Stimulated activated naive CD4-positive, alpha-beta T cell (primary cell): ENCODE measurements at regions not wholly inside any gene's neighbourhood (a gene's known extent, or its start where the extent isn't known, plus 50 kb on each side); places are given as distances from the start of the nearest gene placed in this dataset.

Experiments
- DNase-seq, 6 experiments: peaks; one replicate each; lab custom pipeline; 2025; lab: John Stamatoyannopoulos, UW

DNA sequence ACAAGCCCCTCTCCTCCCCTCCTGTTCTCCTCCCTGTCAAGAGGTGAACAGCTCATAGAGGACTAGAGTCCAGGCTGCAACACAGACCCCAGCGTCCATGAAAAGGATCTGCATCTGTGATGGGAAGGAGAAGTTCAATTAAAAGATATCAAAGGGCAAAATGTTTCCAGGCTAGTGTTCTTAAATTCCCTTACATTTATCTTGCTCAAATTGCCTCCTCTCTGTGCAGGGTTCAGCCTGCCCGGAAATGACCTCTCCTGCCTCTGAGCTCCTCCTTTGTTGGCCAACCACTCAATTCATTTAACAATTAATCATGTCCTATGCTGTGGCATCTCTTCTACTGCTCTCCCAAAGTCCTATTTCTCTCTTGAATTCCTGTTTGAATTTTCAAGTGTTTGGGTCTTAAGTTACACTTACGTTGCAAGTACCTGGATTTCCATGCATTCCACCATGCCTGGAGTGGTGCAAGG, 105.3 kb downstream of the TSN start:
- DNase-seq, result no peak

DNA sequence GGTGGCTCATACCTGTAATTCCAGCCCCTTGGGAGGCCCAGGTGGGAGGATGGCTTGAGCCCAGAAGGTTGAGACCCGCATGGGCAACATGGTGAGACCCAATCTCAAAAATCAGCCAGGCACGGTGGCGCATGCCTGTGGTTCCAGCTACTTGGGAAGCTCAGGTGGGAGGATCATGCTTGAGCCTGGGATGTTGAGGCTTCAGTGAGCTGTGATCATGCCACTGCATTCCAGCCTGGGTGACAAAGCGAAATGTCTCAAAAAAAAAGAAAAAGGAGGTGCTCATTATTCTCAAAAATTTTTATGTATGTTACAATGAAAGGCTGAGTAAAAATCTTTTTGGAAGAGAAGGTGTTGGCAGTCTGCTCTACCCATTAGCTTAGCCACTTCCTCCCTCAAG, 106.8 kb downstream of the TSN start:
- no peak for DNase-seq

DNA sequence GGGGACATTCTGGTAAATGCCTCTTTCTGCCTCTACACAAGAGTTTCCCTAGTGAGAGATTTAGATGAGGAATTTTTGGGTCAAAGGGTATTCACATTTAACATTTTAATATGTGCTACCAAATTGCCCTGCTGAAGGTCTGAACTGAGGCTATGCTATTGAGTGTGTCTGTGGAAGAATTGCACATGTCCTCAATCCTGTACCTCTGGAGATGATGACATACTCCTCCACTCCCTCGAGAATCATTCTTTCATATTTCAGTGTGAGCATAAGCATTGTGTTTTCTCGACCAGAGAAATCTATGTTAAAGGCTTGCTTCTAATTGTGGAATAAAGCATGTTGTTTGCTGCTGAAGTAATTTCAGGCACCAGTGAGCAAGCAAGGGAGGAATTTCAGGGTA, 110.5 kb downstream of the TSN start:
- no peak for DNase-seq

DNA sequence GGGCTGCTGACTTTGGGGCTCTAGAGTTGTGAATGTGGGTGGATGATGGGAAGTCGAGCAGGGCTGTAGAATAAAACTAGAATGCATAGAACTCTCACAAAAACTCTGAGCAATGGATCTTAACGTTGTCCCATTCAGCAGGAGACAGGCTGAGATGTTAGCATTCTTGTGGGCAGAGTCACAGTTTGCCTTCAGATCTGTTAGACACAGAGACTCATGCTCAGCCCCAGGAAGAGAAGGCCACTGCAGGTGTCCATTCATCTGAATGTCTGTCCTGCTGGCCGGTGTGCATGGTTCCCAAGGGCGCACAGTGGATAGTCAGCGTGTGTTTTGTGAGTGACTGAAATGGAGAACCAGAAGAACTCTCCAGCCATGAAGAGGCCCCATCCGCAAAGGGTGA, 111.3 kb downstream of the TSN start:
- no peak for DNase-seq

DNA sequence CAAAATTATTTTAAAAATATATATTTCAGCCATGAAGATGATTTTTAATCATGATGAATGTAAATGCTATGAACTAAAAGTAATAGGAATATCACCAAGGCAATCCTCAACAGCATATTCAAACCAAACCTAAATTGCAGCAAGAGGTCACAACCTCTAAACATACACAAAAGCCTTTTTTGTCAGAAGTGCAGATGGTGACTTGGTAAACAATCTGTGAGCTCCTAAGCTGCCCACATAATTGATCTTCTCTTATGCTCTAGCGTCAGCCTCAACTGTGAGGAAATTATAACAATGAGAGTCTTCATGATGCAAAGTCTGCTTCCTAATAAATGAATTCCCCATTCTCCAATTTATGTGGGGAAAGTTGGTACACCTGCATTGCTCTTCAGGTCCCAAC, 113.2 kb downstream of the TSN start:
- DNase-seq, result no peak

DNA sequence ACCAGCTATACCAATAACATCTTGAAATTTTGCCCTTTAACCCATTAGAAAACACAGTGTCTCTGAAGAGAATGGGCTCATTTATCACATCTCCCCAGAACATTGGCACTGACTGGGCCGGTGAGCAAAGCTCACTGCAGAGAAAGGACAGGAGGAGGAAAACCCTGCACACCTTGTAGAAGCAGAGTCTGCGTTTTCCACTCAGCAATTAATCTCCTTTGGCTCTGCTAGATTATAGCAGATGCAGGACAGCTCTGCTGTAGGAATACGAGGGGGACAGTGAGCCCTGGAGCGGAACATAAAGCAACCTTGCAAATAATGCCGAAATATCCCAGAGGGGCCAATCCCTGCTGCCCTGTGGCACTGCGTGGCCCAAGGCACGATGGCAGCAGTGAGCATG, 113.9 kb downstream of the TSN start:
- no peak for DNase-seq

DNA sequence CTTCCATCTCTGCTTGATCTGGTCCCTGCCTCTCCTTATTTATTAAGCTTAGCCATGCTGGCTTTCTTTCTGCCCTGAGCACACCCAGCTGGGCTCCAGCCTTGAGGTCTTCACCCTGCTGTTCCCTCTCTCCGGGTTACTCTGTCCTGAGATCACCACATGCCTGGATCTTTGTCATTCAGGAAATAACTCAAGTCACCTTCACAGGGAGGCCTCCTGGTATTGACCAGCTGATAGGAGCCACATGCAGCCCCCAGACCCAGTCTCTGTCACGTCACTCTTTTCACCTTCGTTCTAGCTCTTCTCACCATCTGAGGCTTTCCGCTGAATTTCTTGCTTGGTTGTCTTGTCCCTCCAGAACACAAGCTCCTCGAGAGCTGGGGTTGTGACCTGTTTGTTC, 114.4 kb downstream of the TSN start:
- no peak for DNase-seq

DNA sequence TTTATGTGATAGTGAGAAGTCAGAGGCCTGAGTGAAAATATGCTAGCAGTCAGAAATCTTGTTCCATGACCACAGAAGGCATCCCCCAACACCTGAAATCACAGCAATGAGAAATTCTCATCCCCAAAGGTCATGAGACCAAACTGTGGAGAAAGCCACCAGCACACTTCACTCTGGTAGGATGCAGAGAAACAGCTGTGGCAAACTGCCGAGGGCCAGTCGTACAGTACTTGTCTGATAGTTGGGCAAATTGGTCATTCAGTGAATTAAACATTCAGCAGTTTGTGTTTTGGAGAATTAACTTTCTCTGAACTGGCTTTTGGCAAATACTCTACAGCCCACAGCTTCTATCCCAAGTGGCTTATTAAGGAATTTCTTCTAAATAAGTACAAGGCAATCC, 117.2 kb downstream of the TSN start:
- no peak for DNase-seq

DNA sequence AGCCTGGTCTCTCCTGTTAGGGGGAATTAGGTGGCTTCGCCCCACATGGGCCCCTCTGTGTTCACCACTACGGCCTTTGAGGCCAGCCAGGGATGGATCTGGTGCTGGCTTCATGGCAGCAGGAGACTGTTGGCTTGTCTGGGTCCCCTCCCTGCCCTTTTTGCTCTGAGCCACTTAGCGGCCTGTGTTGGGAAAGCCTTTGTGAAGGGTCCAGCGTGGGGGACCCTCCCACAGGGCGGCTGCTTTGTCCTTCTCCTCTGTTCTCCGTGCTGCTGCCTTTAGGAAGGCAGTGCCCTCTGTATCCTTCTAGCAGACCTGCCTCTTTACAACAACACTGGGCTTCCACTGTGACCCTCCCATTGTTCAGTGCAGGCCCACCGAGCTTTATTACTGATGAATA, 118.4 kb downstream of the TSN start:
- DNase-seq, result no peak

DNA sequence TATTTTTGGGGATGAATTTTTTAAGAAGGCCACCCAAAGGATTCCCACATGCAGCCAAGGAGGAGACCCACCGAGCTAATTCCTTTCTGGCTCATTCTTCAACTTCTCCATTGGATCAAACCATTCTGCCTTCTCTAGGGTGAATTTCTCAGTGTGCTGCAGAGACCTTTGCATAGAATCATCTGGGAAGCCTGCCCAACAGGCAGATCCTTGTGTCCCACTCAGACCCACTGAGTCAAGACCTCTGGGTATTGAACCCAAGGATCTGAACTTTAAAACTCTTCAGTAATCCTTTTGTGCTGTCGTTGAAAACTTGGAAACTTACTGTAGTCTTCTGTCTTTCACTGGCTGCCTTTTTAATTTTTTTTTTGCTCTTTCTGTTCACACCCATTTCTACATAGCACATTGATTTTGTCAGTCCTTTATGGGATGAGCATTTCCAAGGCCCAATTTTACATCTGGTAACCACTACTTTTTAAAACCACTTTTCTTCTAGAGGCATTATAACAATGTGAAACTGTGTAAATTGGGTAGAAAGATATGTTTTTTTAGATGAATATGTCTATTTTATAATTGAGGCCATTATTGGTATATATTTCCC, 120.2 kb downstream of the TSN start:
- no peak for DNase-seq

DNA sequence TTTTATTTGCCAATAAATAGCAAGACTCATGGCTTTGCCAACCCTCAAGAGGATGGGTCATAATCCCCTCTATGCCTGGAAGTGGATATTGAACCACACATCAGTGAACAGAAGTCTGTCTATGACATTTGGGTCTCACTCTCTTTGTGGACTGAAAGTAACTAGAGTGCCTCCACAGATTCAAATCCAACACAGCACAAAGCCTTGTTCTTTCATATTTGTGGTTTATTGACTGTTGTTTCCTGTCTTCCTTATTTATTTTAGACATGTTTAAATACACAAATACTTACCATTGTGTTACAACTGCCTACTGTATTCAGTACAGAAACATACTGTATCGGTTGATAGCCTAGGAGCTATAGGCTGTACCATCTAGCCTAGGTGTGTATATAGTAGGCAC, 121.9 kb downstream of the TSN start:
- no peak for DNase-seq

DNA sequence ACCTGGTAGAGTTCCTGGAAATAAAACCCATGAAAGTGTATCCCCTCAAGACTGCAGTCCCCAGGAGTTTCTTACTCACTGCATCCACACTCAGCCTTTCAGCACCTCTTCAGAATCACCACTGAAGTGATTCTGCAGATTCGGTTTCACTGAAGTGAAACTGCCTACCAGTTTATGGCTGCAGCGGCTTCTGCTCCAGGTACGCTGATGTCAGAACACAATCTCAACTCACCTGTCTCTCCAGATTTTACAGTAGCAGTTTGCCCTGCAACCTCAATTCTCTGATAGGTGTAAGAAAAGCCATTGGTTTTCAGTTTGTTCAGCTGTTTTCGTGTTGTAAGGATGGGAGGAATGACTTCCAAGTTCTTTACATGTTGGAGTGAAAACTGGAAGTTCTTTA, 124.8 kb downstream of the TSN start:
- no peak for DNase-seq

DNA sequence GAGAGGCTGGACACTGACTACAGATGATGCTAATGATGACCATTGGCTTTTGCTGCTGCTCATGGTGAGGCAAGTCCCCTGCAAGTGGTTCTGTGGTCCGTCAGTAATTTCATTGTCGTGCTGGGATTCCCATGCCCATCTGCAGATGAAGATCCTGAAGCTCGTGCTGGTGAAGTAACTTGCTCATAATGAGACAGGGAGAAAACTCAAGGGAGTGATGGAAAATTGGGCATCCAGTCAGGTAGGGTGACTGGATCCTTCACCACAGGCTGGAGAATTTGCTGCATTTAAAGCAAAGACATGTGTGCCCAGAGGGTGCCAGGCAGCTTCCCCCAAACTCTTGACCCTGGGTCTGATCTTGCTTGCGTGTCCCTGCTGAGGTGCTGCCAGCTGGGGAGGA, 125.6 kb downstream of the TSN start:
- no peak for DNase-seq

DNA sequence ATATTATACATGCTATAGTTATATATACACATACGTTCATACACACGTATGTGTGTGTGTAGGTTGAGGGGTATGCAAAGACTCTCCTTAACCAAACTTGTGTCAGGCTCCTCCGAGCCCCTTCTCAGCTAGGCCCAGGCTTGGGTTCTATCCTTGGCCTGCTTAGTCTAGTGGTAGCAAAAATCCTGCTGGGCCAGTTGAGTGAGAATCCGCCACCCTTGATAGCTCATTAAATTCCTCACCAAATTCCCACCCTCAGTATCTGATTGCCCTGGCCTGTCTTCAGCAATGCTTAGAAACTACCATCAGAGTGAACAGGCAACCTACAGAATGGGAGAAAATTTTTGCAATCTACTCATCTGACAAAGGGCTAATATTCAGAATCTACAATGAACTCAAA, 126.5 kb downstream of the TSN start:
- no peak for DNase-seq

DNA sequence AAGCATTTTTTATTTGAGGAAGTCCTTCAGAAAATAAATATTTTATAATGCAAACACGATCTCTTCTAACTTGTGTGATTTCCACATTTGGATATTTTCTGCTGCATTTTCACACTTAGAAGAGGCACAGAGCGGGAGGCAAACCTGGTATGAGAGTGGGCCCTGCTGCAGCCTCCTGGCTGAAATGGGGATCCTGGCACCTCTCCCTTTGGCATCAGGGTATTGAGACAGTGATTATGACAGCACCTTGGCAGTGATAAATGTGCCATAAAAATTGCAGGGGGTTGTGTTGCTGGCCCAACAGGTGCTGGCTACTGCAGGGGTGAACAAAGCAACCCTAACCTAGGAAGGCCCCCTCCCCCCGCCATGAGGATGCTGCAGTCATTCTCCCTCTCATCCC, 128.6 kb downstream of the TSN start:
- DNase-seq, result no peak

DNA sequence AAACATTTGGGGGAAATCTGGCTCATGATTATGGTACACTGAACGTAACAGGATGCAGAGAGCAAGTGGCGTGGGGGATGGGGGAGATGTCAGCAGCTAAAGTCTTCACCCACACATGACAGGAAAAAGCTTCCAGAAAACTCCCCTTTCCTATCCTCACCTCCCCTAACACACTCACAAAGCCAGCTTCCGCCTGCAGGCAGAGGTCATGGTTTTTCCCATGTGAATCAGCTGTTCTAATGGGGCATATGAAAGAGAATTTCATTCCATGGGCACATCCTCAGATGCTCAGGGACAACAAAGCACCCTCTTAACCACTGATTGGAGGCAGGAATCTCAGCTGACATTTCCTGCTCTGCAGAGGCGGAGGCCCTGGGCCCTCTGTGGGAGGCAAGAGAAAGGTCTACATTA, 129.1 kb downstream of the TSN start:
- no peak for DNase-seq

DNA sequence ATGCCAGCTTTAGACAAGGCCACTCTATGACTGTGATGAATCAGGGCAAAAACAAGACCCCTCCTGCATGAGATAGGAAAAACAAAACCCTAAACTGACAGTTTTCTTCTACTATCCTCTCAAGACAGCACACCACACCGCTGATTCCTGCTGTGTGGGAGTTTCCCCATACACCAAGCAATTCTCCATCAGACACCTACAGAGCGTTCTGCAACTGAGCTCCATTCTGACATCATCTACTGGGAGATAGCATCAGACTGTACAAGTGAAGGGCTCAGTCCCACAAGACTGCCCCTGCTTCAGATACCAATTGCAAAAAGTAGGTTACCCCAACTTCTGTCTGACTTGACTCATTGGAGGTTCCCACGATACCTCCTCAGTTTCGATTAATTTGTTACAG, 130.6 kb downstream of the TSN start:
- DNase-seq, result no peak

DNA sequence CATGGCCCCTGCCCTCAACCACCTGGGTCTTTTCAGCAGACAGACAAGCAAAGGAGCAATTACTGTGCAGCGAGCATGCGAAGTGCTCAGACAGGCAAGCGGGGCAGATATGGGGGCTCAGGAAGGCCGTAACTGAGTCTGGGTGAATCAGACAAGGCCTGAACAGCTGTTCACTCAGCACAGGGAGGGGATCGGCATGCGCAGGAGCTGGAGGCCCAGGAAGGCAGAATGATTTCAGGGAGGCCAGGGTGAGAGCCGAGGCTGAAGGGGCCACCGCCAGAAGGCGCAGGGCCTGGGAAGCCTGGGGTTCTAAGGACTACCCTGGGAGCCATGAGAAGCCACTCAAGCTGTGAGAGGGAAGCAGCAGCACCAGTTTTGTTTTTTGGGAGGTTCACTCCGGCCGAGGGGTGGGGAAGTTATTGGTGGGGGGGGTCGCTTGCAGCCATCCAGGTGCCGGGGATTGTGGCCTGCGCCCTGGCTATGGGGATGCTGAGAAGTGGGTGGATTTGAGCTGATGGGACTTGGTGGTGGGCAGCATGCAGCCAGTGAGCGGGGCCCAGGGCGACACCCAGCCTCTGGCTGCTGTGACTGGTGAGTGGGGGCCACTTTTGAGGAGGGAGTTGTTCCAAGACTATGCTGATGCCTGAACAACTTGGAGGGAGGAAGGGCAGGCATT, 132.2 kb downstream of the TSN start:
- DNase-seq, result no peak

DNA sequence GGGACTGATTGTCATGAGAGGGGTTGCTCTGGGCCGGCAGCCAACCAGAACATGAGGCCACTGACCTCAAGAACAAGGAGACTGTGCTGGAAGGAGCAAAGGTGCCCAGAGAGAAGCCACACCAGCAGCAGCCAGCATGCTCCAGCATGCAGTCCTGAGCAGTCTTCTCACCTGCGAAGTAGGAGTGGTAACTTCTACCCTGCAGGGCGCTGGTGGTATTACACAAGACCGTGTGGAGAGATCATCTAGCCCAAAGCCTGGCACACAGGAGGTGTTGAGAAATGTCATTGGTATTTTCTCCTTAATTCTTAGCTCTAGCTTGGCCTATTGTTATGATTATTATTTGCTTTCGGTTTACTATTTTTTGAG, 132.7 kb downstream of the TSN start:
- DNase-seq, result no peak

DNA sequence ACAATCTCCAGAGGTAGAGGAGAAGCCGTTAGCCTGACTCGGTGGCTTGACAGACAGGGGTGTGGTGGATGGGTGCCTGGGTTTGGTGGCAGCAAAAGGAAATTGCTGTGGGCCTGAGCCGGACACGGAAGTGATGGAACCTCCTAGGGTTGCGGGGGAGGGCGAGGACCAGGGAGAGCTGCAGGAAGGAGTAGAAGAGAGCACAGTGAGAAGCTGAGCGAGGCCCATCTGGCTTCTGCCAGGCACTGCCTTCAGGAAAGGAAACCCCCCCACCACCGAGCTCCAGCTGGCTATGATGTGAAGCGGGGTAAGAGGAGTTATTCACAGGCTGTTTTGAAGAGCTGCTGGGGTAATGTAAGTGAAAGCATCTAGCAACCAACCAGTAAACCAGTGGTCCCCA, 134.6 kb downstream of the TSN start:
- DNase-seq, result no peak

DNA sequence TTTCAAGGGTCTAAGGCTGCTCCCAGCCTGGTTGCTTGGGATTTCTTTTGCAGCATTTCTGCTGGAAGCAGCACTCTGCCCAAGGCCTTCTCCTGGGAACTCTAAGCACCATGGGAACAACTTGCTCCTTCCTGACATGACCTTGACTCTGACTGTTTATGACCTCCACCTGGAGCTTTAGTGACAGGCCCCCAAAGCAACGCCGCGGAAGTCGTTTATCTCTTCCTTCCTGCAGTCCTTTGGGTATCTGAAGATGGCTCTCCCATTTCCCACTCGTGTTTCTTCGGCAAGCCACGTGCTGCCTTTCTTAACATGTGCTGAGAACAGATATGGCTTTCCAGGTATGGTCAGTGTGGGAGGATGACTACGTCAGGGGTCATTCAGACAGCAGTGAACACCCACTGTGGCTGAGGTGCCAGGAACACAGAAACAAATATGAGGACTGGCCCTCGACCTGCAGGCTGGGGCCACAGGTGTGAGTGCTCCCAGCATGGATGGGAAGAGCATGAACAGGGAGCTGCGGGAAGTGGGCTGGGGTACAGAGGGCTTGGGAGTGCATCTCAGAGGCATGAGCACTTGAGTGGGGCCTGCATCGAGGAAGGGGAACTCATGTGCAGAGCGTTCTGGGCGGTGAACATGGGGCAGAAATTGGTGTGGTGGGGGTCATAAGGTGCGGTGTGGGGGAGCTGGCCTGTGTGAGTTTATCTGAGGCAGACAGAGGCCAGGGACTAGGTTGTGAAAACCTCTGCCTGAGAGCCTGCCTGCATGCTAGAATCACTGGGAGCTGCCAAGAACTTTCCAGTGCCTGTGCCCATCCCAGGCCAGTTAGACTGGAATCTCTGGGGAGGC, 140.5 kb downstream of the TSN start:
- no peak for DNase-seq

DNA sequence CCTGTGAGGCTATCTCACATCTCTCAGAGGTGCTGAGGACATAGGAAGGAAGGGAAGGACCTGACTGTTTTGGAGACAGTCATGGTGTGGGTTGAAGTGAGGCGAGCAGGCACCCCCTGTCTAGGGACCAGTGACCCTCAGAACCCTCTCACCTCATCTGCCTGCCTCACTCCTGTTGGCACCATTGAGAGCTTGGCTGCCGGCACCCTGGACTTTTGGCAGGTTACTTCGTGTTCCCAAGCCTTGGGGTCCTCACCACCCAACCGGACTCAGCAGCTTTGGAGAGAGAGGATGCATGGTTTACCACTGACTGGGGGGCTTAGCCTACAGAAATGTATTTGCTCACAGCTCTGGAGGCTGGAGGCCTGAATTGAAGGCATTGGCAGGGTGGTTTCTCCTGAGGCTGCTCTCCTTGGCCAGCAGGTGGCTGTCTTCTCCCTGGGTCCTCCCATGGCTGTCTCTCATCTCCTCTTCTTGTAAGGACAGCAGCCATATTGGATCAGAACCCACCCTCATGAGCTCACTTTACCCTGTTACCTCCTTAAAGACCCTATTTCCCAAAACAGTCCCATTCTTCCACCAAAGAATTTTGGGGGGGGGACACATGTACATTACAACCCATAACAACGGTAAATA, 142.0 kb downstream of the TSN start:
- DNase-seq, result no peak

DNA sequence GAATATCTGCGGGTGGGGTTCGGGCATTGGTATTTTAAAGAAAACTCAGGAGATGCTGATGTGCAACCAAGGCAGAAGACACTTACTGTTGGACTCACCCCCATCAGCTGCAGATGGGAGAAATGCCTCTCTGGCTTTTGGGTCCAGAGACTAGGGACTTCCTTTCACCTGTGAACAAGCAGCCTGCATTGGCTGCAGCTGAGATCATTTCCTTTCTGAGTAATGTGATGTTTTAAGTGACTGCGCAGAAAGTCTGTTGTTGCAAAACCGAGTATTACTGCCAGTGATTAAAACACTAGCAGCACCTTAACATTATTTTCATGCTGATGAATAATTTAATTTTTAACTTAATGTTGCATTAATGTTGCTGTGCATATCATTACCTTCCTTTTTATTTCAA, 143.0 kb downstream of the TSN start:
- no peak for DNase-seq
